ENCODE measurements at regions not wholly inside any gene's neighbourhood (a gene's known extent, or its start where the extent isn't known, plus 50 kb on each side); places are given as distances from the start of the nearest gene placed in this dataset.

GRCh38 chr12:67928621-67929383, 60.4 kb upstream of the IFNG-AS1 start:
- peaks cover 0 to 8% (median 0%) of the 10 kb centered on the region in 5 donors for H3K27me3 Mint-ChIP-seq
- intact Hi-C loops (cut with micrococcal nuclease): no loop called here
- no peaks in the 10 kb centered on the region for H3K4me1 ChIP-seq (ENCODE audit: control insufficient read depth in 2 of 2, insufficient read depth in 2 of 2, low read length in 2 of 2)
- no peak overlapping the region for H3K4me3 ChIP-seq (ENCODE audit: low read length)
- H3K4me1 Mint-ChIP-seq: peaks cover 6 to 14% (median 9%) of the 10 kb centered on the region in 7 donors
- H3K4me3 Mint-ChIP-seq: no peak overlapping the region
- H3K27me3 ChIP-seq (ENCODE audit: control insufficient read depth in 2 of 2, insufficient read depth in 2 of 2, low read length in 2 of 2): no peaks in the 10 kb centered on the region
- CTCF ChIA-PET: no interaction called here
- POLR2A ChIA-PET: no interaction called here
- H3K36me3 Mint-ChIP-seq: no peaks in the 10 kb centered on the region
- DNase-seq (no peak), ATAC-seq (no peak)
- H3K27ac Mint-ChIP-seq: no peak overlapping the region
- no peak overlapping the region for H3K27ac ChIP-seq (ENCODE audit: low read depth, low read length)
- no peaks in the 10 kb centered on the region for H3K9me3 ChIP-seq (ENCODE audit: control insufficient read depth in 2 of 3, low read length in 3 of 3)
- no peaks in the 10 kb centered on the region for H3K36me3 ChIP-seq (ENCODE audit: control insufficient read depth in 2 of 3, insufficient read depth in 3 of 3, low read length in 3 of 3)
- no peaks in the 10 kb centered on the region for H3K9me3 Mint-ChIP-seq

- ChIA-PET POLR2A (no interaction called here), CTCF (no interaction called here)
- no peaks in the 10 kb centered on the region for H3K36me3 Mint-ChIP-seq
- no peak overlapping the region for H3K4me3 Mint-ChIP-seq
- Histone ChIP-seq H3K4me1 (ENCODE audit: control insufficient read depth in 2 of 2, insufficient read depth in 2 of 2, low read length in 2 of 2) (no peaks in the 10 kb centered on the region), H3K27ac (ENCODE audit: low read depth, low read length) (no peak overlapping the region), H3K9me3 (ENCODE audit: control insufficient read depth in 2 of 3, low read length in 3 of 3) (no peaks in the 10 kb centered on the region), H3K36me3 (ENCODE audit: control insufficient read depth in 2 of 3, insufficient read depth in 3 of 3, low read length in 3 of 3) (no peaks in the 10 kb centered on the region), H3K4me3 (ENCODE audit: low read length) (no peak overlapping the region), H3K27me3 (ENCODE audit: control insufficient read depth in 2 of 2, insufficient read depth in 2 of 2, low read length in 2 of 2) (no peaks in the 10 kb centered on the region)
- peaks cover 0 to 8% (median 0%) of the 10 kb centered on the region in 5 donors for H3K27me3 Mint-ChIP-seq
- H3K9me3 Mint-ChIP-seq: no peaks in the 10 kb centered on the region
- intact Hi-C loops (cut with micrococcal nuclease): no loop called here
- H3K4me1 Mint-ChIP-seq: peaks cover 6 to 14% (median 9%) of the 10 kb centered on the region in 7 donors
- DNase-seq (no peak), ATAC-seq (no peak)
- no peak overlapping the region for H3K27ac Mint-ChIP-seq
These were observed 59.9 kb upstream of the IFNG-AS1 start for GRCh38 chr12:67929384-67929772.

- Mint-ChIP-seq H3K4me1 (peaks cover 0 to 7% (median 0%) of the 10 kb centered on the region in 7 donors), H3K9me3 (no peaks in the 10 kb centered on the region), H3K4me3 (no peak overlapping the region), H3K27me3 (peaks cover 0 to 16% (median 0%) of the 10 kb centered on the region in 5 donors), H3K36me3 (no peaks in the 10 kb centered on the region), H3K27ac (peak overlapping the region in 1 of 9 donors; percentile 46)
- no peaks in the 10 kb centered on the region for H3K27me3 ChIP-seq (ENCODE audit: control insufficient read depth in 2 of 2, insufficient read depth in 2 of 2, low read length in 2 of 2)
- DNase-seq (peak in 3 of 9 donors; percentile 6 to 16 (median 12)), ATAC-seq (no peak)
- ChIA-PET POLR2A (no interaction called here), CTCF (interaction anchor here (0.6 to 7.0 kb wide), 4 partner anchors 221 to 593 kb away, joined by 3 to 160 read pairs (median 3); no protein-coding TSS in a partner anchor)
- no peak overlapping the region for H3K27ac ChIP-seq (ENCODE audit: low read depth, low read length)
- H3K36me3 ChIP-seq (ENCODE audit: control insufficient read depth in 2 of 3, insufficient read depth in 3 of 3, low read length in 3 of 3): no peaks in the 10 kb centered on the region
- no peaks in the 10 kb centered on the region for H3K4me1 ChIP-seq (ENCODE audit: control insufficient read depth in 2 of 2, insufficient read depth in 2 of 2, low read length in 2 of 2)
- H3K9me3 ChIP-seq (ENCODE audit: control insufficient read depth in 2 of 3, low read length in 3 of 3): no peaks in the 10 kb centered on the region
- no peak overlapping the region for H3K4me3 ChIP-seq (ENCODE audit: low read length)
- intact Hi-C loops (cut with micrococcal nuclease): loop anchor here in 1 of 2 donors (1.0 kb wide), 1 partner anchor 287 kb away; no protein-coding TSS in a partner anchor
These were observed 51.4 kb upstream of the IFNG-AS1 start for GRCh38 chr12:67937822-67938221.
